H9 (cell line): ENCODE measurements at regions not wholly inside any gene's neighbourhood (a gene's known extent, or its start where the extent isn't known, plus 50 kb on each side); places are given as distances from the start of the nearest gene placed in this dataset.

Experiments used
- DNase-seq: peaks from one replicate; pipeline ENCODE4 v3.0.0-alpha.2; 2017
- H2AFZ ChIP-seq: one replicate; pipeline ENCODE4 v1.6.1; 2013; ENCODE audit warnings: mild to moderate bottlenecking, low read length, control low read depth, moderate library complexity
- H2AK5ac ChIP-seq: 2 replicates; pipeline ENCODE4 v1.6.1; 2013; ENCODE audit warnings: low read length, control low read depth, mixed read lengths; ENCODE audit not compliant: insufficient read length
- H2BK120ac ChIP-seq: one replicate; pipeline ENCODE4 v1.6.1; 2013; ENCODE audit warnings: low read depth, mild to moderate bottlenecking, low read length, control low read depth, inconsistent platforms; ENCODE audit not compliant: poor library complexity, severe bottlenecking
- H2BK12ac ChIP-seq: 2 replicates; pipeline ENCODE4 v1.6.1; 2013; ENCODE audit warnings: low read length, control low read depth, mixed read lengths, low read depth; ENCODE audit not compliant: insufficient read length
- H2BK15ac ChIP-seq: 2 replicates; pipeline ENCODE4 v1.6.1; 2013; ENCODE audit warnings: low read depth, low read length, control low read depth
- H2BK20ac ChIP-seq: one replicate; pipeline ENCODE4 v1.6.1; 2013; ENCODE audit warnings: low read depth, mild to moderate bottlenecking, low read length, control low read depth, inconsistent platforms; ENCODE audit not compliant: poor library complexity, severe bottlenecking
- H2BK5ac ChIP-seq: 2 replicates; pipeline ENCODE4 v1.6.1; 2013; ENCODE audit warnings: low read length, control low read depth, mixed read lengths; ENCODE audit not compliant: insufficient read length
- H3K14ac ChIP-seq: 2 replicates; pipeline ENCODE4 v1.6.1; 2013; ENCODE audit warnings: low read length, control low read depth; ENCODE audit not compliant: insufficient read depth
- H3K18ac ChIP-seq: 2 replicates; pipeline ENCODE4 v1.6.1; 2013; ENCODE audit warnings: low read depth, mild to moderate bottlenecking, mixed read lengths, low read length, control low read depth; ENCODE audit not compliant: insufficient read length
- H3K23ac ChIP-seq: 2 replicates; pipeline ENCODE4 v1.6.1; 2013; ENCODE audit warnings: low read length, control low read depth, mixed read lengths, low read depth; ENCODE audit not compliant: insufficient read length
- H3K23me2 ChIP-seq: 2 replicates; pipeline ENCODE4 v1.6.1; 2013; ENCODE audit warnings: low read depth, mild to moderate bottlenecking, mixed read lengths, low read length, control low read depth; ENCODE audit not compliant: insufficient read length, poor library complexity, severe bottlenecking
- H3K27ac ChIP-seq: 2 replicates; pipeline ENCODE4 v1.5.1; 2013; ENCODE audit warnings: low read length, control low read depth, mixed read lengths, low read depth; ENCODE audit not compliant: insufficient read length
- H3K27me3 ChIP-seq: 2 replicates; pipeline ENCODE4 v1.6.1; 2013; ENCODE audit warnings: low read length, control low read depth, inconsistent platforms; ENCODE audit not compliant: insufficient read depth
- H3K4ac ChIP-seq: 2 replicates; pipeline ENCODE4 v1.6.1; 2013; ENCODE audit warnings: low read depth, mild to moderate bottlenecking, control low read depth, inconsistent platforms, low read length, moderate library complexity
- H3K4me1 ChIP-seq: 2 replicates; pipeline ENCODE4 v1.6.1; 2013; ENCODE audit warnings: low read length, control low read depth, inconsistent platforms; ENCODE audit not compliant: insufficient read depth
- H3K4me2 ChIP-seq: 2 replicates; pipeline ENCODE4 v1.6.1; 2013; ENCODE audit warnings: low read length, control low read depth, mixed read lengths; ENCODE audit not compliant: insufficient read length, insufficient read depth
- H3K56ac ChIP-seq: 2 replicates; pipeline ENCODE4 v1.6.1; 2013; ENCODE audit warnings: low read depth, mild to moderate bottlenecking, mixed read lengths, low read length, control low read depth; ENCODE audit not compliant: insufficient read length
- H3K79me1 ChIP-seq: 2 replicates; pipeline ENCODE4 v1.6.1; 2013; ENCODE audit warnings: low read depth, mild to moderate bottlenecking, moderate library complexity, low read length, control low read depth, inconsistent platforms; ENCODE audit not compliant: insufficient read depth, poor library complexity, severe bottlenecking
- H3K79me2 ChIP-seq: 2 replicates; pipeline ENCODE4 v1.6.1; 2013; ENCODE audit warnings: low read length, control low read depth, inconsistent platforms; ENCODE audit not compliant: insufficient read depth
- H3K9ac ChIP-seq: 2 replicates; pipeline ENCODE4 v1.6.1; 2013; ENCODE audit warnings: low read length, control low read depth, mixed read lengths; ENCODE audit not compliant: insufficient read length; ENCODE audit errors: extremely low read depth
- H3K9me3 ChIP-seq: one replicate; pipeline ENCODE4 v1.6.1; 2013; ENCODE audit warnings: low read depth, low read length, inconsistent platforms; ENCODE audit not compliant: control insufficient read depth
- H3T11ph ChIP-seq: one replicate; pipeline ENCODE4 v1.6.1; 2013; ENCODE audit warnings: mild to moderate bottlenecking, low read length, control low read depth, inconsistent platforms
- H4K20me1 ChIP-seq: one replicate; pipeline ENCODE4 v1.6.1; 2013; ENCODE audit not compliant: control insufficient read depth, insufficient read length, insufficient read depth
- H4K5ac ChIP-seq: 2 replicates; pipeline ENCODE4 v1.6.1; 2013; ENCODE audit warnings: low read depth, mild to moderate bottlenecking, mixed read lengths, low read length, control low read depth; ENCODE audit not compliant: insufficient read length
- H4K8ac ChIP-seq: replicated peaks from 2 replicates; pipeline ENCODE4 v1.6.1; 2013; ENCODE audit warnings: low read length, control low read depth, mixed read lengths, low read depth; ENCODE audit not compliant: insufficient read length
- H4K91ac ChIP-seq: 2 replicates; pipeline ENCODE4 v1.6.1; 2013; ENCODE audit warnings: low read depth, mild to moderate bottlenecking, moderate library complexity, mixed read lengths, low read length, control low read depth; ENCODE audit not compliant: insufficient read length
- H3K27ac Mint-ChIP-seq, 3 experiments: 2 replicates in 2 of 3; 3 replicates in 1 of 3; pipeline ENCODE4 v1.8.0; 2020 to 2021; ENCODE audit warnings: mixed read lengths in 3 of 3, mild to moderate bottlenecking in 1 of 3, moderate library complexity in 1 of 3
- H3K27me3 Mint-ChIP-seq: 2 replicates; pipeline ENCODE4 v1.8.0; 2021; ENCODE audit warnings: low read depth, mild to moderate bottlenecking, moderate library complexity, mixed read lengths
- H3K36me3 Mint-ChIP-seq, 3 experiments: 2 replicates in 2 of 3; 3 replicates in 1 of 3; pipeline ENCODE4 v1.8.0; 2020 to 2021; ENCODE audit warnings: low read depth in 3 of 3, mixed read lengths in 3 of 3; ENCODE audit not compliant: insufficient read depth in 1 of 3
- H3K4me1 Mint-ChIP-seq, 2 experiments: 2 replicates each; pipeline ENCODE4 v1.8.0; 2020; ENCODE audit warnings: mixed read lengths in 2 of 2
- H3K4me3 Mint-ChIP-seq, 2 experiments: 2 replicates in 1 of 2; 3 replicates in 1 of 2; pipeline ENCODE4 v1.8.0; 2020 to 2021; ENCODE audit warnings: mild to moderate bottlenecking in 2 of 2, mixed read lengths in 2 of 2, moderate library complexity in 1 of 2
- H3K9me3 Mint-ChIP-seq, 2 experiments: 2 replicates in 1 of 2; 3 replicates in 1 of 2; pipeline ENCODE4 v1.8.0; 2020; ENCODE audit warnings: mild to moderate bottlenecking in 2 of 2, mixed read lengths in 2 of 2, moderate library complexity in 1 of 2
- WGBS: extraction: QIAGEN DNeasy Blood & Tissue Kit; methylation state at CpG from one replicate; pipeline ENCODE4 v1.1.7; 2013; ENCODE audit warnings: missing lambda C conversion rate, low lambda C conversion rate, mixed read lengths; ENCODE audit not compliant: insufficient read length; ENCODE audit errors: extremely low coverage; 5-methylcytosine and 5-hydroxymethylcytosine counted together
- TF ChIP-seq, protein P1 (sequence below): fragments of 200-600 bp; sonication (generic); conservative IDR thresholded peaks from 3 replicates; pipeline ENCODE4 v1.8.0; 2021; ENCODE audit warnings: antibody characterized with exemption, mild to moderate bottlenecking

DNA sequence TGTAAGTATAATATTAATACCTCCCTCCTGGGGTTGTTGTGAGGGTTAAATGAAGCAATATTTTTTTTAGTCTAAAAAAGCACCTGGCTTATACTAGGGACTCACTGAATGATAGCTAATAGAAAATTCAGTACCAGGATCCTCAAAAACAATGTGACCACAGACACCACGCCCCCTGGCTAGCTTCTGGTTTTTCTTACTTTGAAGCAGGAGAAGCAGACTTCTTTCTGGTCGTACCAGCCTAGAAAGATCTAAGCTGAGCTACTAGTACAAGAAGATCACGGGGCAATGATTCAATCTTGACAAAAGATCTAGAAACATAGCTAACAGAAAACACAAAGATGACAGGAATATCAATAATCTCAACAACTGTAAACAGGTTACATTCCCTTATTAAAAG is 218.5 kb upstream of the SLC30A5 start:
- Mint-ChIP-seq H3K4me3 (no peak overlapping the region), H3K4me1 (peaks cover 13 to 16% of the 10 kb centered on the region in 2 experiments), H3K27ac (no peak overlapping the region), H3K27me3 (no peaks in the 10 kb centered on the region), H3K36me3 (no peaks in the 10 kb centered on the region), H3K9me3 (peaks cover 0 to 2% of the 10 kb centered on the region in 2 experiments; a peak in 1 of 5 replicates)
- no peak overlapping the region for H3K9ac ChIP-seq
- H3T11ph ChIP-seq: no peak overlapping the region
- no peak overlapping the region for H2BK5ac ChIP-seq
- no peak overlapping the region for H3K56ac ChIP-seq
- H4K91ac ChIP-seq: no peak overlapping the region
- no peak overlapping the region for H2AFZ ChIP-seq
- H2AK5ac ChIP-seq: no peak overlapping the region
- H3K4ac ChIP-seq: no peak overlapping the region
- no peak for DNase-seq
- no peak overlapping the region for H4K8ac ChIP-seq
- H2BK15ac ChIP-seq: no peak overlapping the region
- H3K23me2 ChIP-seq: no peaks in the 10 kb centered on the region
- H3K79me2 ChIP-seq: no peaks in the 10 kb centered on the region
- no CpG with 5 or more reads among the region's 3 CpGs for WGBS
- no peaks in the 10 kb centered on the region for H4K20me1 ChIP-seq
- TF ChIP-seq, protein P1, sequence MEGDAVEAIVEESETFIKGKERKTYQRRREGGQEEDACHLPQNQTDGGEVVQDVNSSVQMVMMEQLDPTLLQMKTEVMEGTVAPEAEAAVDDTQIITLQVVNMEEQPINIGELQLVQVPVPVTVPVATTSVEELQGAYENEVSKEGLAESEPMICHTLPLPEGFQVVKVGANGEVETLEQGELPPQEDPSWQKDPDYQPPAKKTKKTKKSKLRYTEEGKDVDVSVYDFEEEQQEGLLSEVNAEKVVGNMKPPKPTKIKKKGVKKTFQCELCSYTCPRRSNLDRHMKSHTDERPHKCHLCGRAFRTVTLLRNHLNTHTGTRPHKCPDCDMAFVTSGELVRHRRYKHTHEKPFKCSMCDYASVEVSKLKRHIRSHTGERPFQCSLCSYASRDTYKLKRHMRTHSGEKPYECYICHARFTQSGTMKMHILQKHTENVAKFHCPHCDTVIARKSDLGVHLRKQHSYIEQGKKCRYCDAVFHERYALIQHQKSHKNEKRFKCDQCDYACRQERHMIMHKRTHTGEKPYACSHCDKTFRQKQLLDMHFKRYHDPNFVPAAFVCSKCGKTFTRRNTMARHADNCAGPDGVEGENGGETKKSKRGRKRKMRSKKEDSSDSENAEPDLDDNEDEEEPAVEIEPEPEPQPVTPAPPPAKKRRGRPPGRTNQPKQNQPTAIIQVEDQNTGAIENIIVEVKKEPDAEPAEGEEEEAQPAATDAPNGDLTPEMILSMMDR: no peak
- no peak overlapping the region for H4K5ac ChIP-seq
- no peak overlapping the region for H3K14ac ChIP-seq
- no peak overlapping the region for H3K18ac ChIP-seq
- no peak overlapping the region for H2BK120ac ChIP-seq
- no peaks in the 10 kb centered on the region for H3K4me1 ChIP-seq
- no peak overlapping the region for H3K23ac ChIP-seq
- H2BK12ac ChIP-seq: no peak overlapping the region
- no peak overlapping the region for H3K27ac ChIP-seq
- H2BK20ac ChIP-seq: no peak overlapping the region
- H3K27me3 ChIP-seq: no peaks in the 10 kb centered on the region
- H3K9me3 ChIP-seq: no peaks in the 10 kb centered on the region
- H3K4me2 ChIP-seq: no peak overlapping the region
- no peaks in the 10 kb centered on the region for H3K79me1 ChIP-seq
